ENCODE measurements at regions not wholly inside any gene's neighbourhood (a gene's known extent, or its start where the extent isn't known, plus 50 kb on each side); places are given as distances from the start of the nearest gene placed in this dataset.

GRCh38 chr11:57126766-57127400 is 54.9 kb upstream of the LRRC55 start:
- TF ChIP-seq CTCF (IDR thresholded peaks at IDR 0.05; ENCODE audit: insufficient read depth, low read depth, low read length), result no peak
- DNase-seq (ENCODE audit: low read depth), result no peak
- H3K4me3 ChIP-seq (ENCODE audit: low read depth, low read length), result no peak overlapping the region

GRCh38 chr11:57131080-57131790 is 50.5 kb upstream of the LRRC55 start:
- peak; percentile 12 for DNase-seq (ENCODE audit: low read depth)
- peak; percentile 66 for TF ChIP-seq CTCF (IDR thresholded peaks at IDR 0.05; ENCODE audit: insufficient read depth, low read depth, low read length)
- H3K4me3 ChIP-seq (ENCODE audit: low read depth, low read length), result no peak overlapping the region

Measured in fibroblast of villous mesenchyme (primary cell).